Neural progenitor cell (in vitro differentiated cells): ENCODE measurements at regions not wholly inside any gene's neighbourhood (a gene's known extent, or its start where the extent isn't known, plus 50 kb on each side); places are given as distances from the start of the nearest gene placed in this dataset.

Experiments
- CTCF ChIP-seq: fragments of 200-600 bp; sonication (generic); IDR thresholded peaks from 2 replicates; pipeline ENCODE4 v1.5.1; 2017; ENCODE audit warnings: antibody characterized with exemption, mild to moderate bottlenecking
- EZH2 ChIP-seq: fragments of 200-600 bp; sonication (generic); IDR thresholded peaks from 2 replicates; pipeline ENCODE4 v1.6.1; 2017; ENCODE audit warnings: antibody characterized with exemption, mild to moderate bottlenecking, moderate library complexity
- EZH2phosphoT487 ChIP-seq: fragments of 200-600 bp; sonication (generic); IDR thresholded peaks from 2 replicates; pipeline ENCODE4 v1.6.1; 2017; ENCODE audit warnings: antibody characterized with exemption

GRCh38 chr10:78974617-78975317, 94.0 kb upstream of the ZMIZ1 start:
- TF ChIP-seq CTCF (peak; percentile 65), EZH2 (no peak), EZH2phosphoT487 (no peak)
